Activated naive CD4-positive, alpha-beta T cell treated with anti-CD3 and anti-CD28 coated beads for 36 hours (primary cell): ENCODE measurements at regions not wholly inside any gene's neighbourhood (a gene's known extent, or its start where the extent isn't known, plus 50 kb on each side); places are given as distances from the start of the nearest gene placed in this dataset.
"Not testable (repeated sequence)": the region's sequence is repeated elsewhere in the genome, so short reads cannot be mapped to it uniquely, and the experiment has no call there.

Experiments
- CTCF ChIA-PET: fragments of 350-600 bp; sonication (Branson Sonifier 250); formaldehyde crosslinking; loops from one replicate; lab custom pipeline; 2021; ENCODE audit warnings: antibody characterized with exemption; lab: Charles Lee
- DNase-seq: peaks from one replicate; pipeline ENCODE4 v3.0.0-alpha.2; 2020
- H3K27ac Mint-ChIP-seq: one replicate; pipeline ENCODE4 v1.8.0; 2021; ENCODE audit warnings: mild to moderate bottlenecking, mixed read lengths
- H3K27me3 Mint-ChIP-seq: one replicate; pipeline ENCODE4 v1.8.0; 2021; ENCODE audit warnings: low read depth, mixed read lengths
- H3K36me3 Mint-ChIP-seq: one replicate; pipeline ENCODE4 v1.8.0; 2021; ENCODE audit warnings: low read depth, mixed read lengths
- H3K4me1 Mint-ChIP-seq: one replicate; pipeline ENCODE4 v1.8.0; 2021; ENCODE audit warnings: low read depth, mixed read lengths
- H3K4me3 Mint-ChIP-seq: one replicate; pipeline ENCODE4 v1.8.0; 2021; ENCODE audit warnings: mild to moderate bottlenecking, moderate library complexity, mixed read lengths
- H3K9me3 Mint-ChIP-seq: one replicate; pipeline ENCODE4 v1.8.0; 2021; ENCODE audit warnings: mixed read lengths
- intact Hi-C: fragments of 100-400 bp; cut with micrococcal nuclease; formaldehyde crosslinking; loops from one replicate; pipeline ENCODE4 v1.15.1; 2023

DNA sequence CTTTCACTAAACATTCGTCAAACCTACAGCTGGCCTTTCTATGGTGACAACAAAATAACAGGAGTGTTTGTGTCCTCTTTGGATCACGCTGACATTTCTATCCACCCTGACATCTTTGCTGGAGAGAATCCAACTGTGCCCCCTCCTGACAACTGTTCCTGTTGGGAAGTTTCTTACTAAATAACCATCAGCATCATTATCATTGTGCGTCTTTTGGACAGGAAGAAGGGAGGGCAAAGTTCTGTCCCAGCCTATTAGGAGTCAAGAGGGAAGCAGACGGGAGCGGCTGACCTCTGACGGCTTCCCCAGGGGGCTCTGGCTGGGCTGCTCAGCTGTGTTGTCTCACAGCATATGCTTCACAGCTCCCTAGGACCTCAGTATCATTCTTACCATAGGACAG lies 195.9 kb upstream of the SULF2 start:
- CTCF ChIA-PET: no interaction called here
- H3K27ac Mint-ChIP-seq: no peak overlapping the region

GRCh38 chr20:47980336-47981177 lies 195.3 kb upstream of the SULF2 start:
- Mint-ChIP-seq H3K4me3 (no peak overlapping the region), H3K27me3 (peaks cover 14% of the 10 kb centered on the region), H3K36me3 (no peaks in the 10 kb centered on the region), H3K4me1 (peaks cover 7% of the 10 kb centered on the region), H3K27ac (no peak overlapping the region), H3K9me3 (no peaks in the 10 kb centered on the region)
- CTCF ChIA-PET: no interaction called here
- intact Hi-C loops: no loop called here
- no peak for DNase-seq

More for the DNA sequence above, 195.9 kb upstream of the SULF2 start:
- Mint-ChIP-seq H3K4me3 (no peak overlapping the region), H3K4me1 (peaks cover 7% of the 10 kb centered on the region), H3K9me3 (no peaks in the 10 kb centered on the region), H3K36me3 (no peaks in the 10 kb centered on the region), H3K27me3 (peaks cover 14% of the 10 kb centered on the region)
- intact Hi-C loops: no loop called here
- no peak for DNase-seq

GRCh38 chr20:47979361-47980095 lies 194.2 kb upstream of the SULF2 start:
- DNase-seq, H3K9me3 Mint-ChIP-seq, H3K36me3 Mint-ChIP-seq, CTCF ChIA-PET, H3K4me3 Mint-ChIP-seq, H3K4me1 Mint-ChIP-seq, H3K27ac Mint-ChIP-seq: not testable (repeated sequence)
- peaks cover 14% of the 10 kb centered on the region for H3K27me3 Mint-ChIP-seq
- intact Hi-C loops: loop anchor here (10.0 kb wide), 1 partner anchor 645 kb away; no protein-coding TSS in a partner anchor

DNA sequence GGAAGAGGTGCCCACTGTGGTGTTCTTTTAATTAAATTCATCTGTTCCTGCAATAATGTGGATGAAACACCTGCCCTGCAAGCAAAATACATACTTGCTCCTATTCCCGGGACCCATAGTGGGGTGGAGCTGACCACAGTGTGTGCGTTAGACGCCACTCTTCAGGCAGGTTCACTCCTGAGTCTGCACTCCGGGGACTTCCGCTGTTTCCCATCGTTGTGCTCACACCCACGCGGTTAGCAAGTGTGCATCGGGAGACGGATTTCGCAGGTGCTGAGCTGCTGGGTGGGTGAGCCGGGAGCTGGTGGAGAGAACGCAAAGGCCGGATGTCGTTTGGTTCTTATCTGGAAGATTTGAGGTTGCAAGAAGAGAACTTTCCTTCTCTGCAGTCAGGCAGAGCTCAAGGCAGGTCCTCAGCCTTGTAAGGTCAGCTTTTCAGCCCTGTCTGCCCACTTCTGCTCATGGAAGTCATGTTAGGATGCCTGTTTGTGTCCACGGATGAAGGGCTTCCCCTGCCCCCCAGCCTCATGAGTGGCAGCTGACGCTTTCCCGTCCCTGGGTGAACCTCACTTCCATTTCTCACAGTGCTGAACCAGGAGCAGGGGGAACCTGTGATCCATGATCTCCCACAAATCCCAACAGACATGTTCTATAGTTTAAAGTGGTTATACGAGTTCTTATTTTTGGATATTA lies 193.3 kb upstream of the SULF2 start:
- H3K4me3 Mint-ChIP-seq, CTCF ChIA-PET: not testable (repeated sequence)
- intact Hi-C loops: loop anchor here (10.0 kb wide), 1 partner anchor 646 kb away; no protein-coding TSS in a partner anchor

GRCh38 chr20:47977789-47978252 lies 192.5 kb upstream of the SULF2 start:
- CTCF ChIA-PET, H3K4me3 Mint-ChIP-seq, DNase-seq, H3K4me1 Mint-ChIP-seq, H3K27ac Mint-ChIP-seq, H3K9me3 Mint-ChIP-seq, H3K36me3 Mint-ChIP-seq: not testable (repeated sequence)
- intact Hi-C loops: loop anchor here (10.0 kb wide), 1 partner anchor 647 kb away; no protein-coding TSS in a partner anchor
- peaks cover 17% of the 10 kb centered on the region for H3K27me3 Mint-ChIP-seq

More for the DNA sequence above, 193.3 kb upstream of the SULF2 start:
- H3K27me3 Mint-ChIP-seq: peaks cover 14% of the 10 kb centered on the region
- not testable (repeated sequence) for H3K4me1 Mint-ChIP-seq, DNase-seq, H3K9me3 Mint-ChIP-seq, H3K27ac Mint-ChIP-seq, H3K36me3 Mint-ChIP-seq

- not testable (repeated sequence) for H3K27ac Mint-ChIP-seq, H3K36me3 Mint-ChIP-seq, H3K4me1 Mint-ChIP-seq, H3K9me3 Mint-ChIP-seq, DNase-seq, H3K4me3 Mint-ChIP-seq
- H3K27me3 Mint-ChIP-seq: peaks cover 19% of the 10 kb centered on the region
- CTCF ChIA-PET: interaction anchor here (1.7 kb wide), 1 partner anchor 643 kb away, joined by 5 read pairs; no protein-coding TSS in a partner anchor
- intact Hi-C loops: loop anchor here (10.0 kb wide), 1 partner anchor 648 kb away; no protein-coding TSS in a partner anchor
These were observed 191.9 kb upstream of the SULF2 start for GRCh38 chr20:47977017-47977788.

DNA sequence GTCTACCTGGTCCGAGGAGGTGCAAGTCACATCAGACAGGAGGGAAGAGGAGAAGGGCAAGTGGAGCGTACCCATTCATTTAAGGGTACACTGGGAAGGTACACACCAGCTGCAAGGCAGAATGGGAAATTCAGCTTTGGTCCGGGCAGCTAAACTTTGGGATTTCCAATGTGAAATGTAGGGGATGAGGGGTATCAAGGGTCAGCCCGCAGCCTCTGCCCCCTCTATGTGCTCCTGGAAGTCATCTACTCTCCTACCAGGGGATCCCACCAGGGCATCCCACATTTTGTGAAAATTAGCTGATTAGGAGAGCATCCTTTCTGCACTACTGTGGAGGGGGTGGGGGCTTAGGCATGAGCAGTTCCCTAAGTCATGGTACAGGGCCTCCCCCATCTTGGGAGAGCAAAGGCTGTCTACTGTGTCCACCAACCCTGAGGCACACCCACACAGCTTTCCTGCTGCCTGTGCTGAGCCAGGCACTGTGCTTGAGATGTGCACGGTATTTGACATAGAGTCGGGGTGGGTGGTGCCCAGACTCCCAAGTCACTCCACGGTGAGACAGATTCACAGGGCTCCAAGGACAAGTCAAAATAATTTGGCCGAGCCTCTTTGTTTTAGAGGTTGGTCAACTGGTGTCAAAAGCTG lies 189.1 kb upstream of the SULF2 start:
- no peaks in the 10 kb centered on the region for H3K36me3 Mint-ChIP-seq
- intact Hi-C loops: loop anchor here (10.0 kb wide), 1 partner anchor 650 kb away; no protein-coding TSS in a partner anchor
- H3K4me3 Mint-ChIP-seq: no peak overlapping the region
- no peak for DNase-seq
- H3K27ac Mint-ChIP-seq: no peak overlapping the region
- peaks cover 7% of the 10 kb centered on the region for H3K4me1 Mint-ChIP-seq
- CTCF ChIA-PET: no interaction called here
- H3K27me3 Mint-ChIP-seq: peaks cover 19% of the 10 kb centered on the region
- no peaks in the 10 kb centered on the region for H3K9me3 Mint-ChIP-seq

DNA sequence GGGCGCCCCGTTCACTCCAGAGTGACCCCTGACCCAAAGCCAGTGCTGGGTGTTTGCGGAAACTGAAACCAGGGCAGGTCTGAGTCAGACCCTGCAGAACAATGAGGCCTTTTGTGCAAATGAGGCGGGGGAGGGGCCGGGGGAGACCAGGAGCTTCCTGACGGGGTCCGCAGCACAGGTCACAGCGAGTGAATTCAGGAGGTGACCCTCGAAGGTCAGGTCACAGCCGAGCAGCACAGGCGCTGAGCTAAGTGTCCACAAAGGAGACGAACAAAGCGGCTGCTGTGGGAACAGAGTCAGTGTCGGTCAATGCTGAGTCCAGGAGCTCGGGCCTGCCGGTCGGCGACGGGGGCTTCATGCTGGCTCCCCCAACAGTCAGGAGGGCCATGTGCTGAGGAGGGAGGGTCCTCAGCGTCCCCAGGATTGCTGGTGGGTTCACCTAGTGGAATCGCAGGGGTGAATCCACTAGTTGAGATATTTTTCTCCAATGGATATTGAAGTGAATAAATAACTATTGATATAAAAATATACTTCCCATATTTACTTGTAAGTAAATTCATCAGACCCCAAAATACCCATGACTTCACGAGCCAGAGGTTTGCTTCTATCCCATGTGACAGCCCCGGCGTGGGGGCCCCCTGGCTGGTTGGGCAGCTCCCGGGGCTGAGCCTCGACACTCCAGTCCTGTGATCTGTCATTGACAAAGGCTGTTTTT lies 188.4 kb upstream of the SULF2 start:
- Mint-ChIP-seq H3K27ac (no peak overlapping the region), H3K4me1 (peaks cover 7% of the 10 kb centered on the region), H3K9me3 (no peaks in the 10 kb centered on the region), H3K4me3 (no peak overlapping the region), H3K27me3 (peaks cover 15% of the 10 kb centered on the region), H3K36me3 (no peaks in the 10 kb centered on the region)
- CTCF ChIA-PET: no interaction called here
- intact Hi-C loops: loop anchor here (10.0 kb wide), 1 partner anchor 651 kb away; no protein-coding TSS in a partner anchor
- DNase-seq: no peak

GRCh38 chr20:47972916-47973309 lies 187.6 kb upstream of the SULF2 start:
- Mint-ChIP-seq H3K4me3 (no peak overlapping the region), H3K4me1 (peaks cover 6% of the 10 kb centered on the region), H3K27me3 (peaks cover 12% of the 10 kb centered on the region), H3K9me3 (no peaks in the 10 kb centered on the region), H3K36me3 (no peaks in the 10 kb centered on the region), H3K27ac (no peak overlapping the region)
- DNase-seq: no peak
- intact Hi-C loops: loop anchor here (10.0 kb wide), 1 partner anchor 652 kb away; no protein-coding TSS in a partner anchor
- CTCF ChIA-PET: no interaction called here

DNA sequence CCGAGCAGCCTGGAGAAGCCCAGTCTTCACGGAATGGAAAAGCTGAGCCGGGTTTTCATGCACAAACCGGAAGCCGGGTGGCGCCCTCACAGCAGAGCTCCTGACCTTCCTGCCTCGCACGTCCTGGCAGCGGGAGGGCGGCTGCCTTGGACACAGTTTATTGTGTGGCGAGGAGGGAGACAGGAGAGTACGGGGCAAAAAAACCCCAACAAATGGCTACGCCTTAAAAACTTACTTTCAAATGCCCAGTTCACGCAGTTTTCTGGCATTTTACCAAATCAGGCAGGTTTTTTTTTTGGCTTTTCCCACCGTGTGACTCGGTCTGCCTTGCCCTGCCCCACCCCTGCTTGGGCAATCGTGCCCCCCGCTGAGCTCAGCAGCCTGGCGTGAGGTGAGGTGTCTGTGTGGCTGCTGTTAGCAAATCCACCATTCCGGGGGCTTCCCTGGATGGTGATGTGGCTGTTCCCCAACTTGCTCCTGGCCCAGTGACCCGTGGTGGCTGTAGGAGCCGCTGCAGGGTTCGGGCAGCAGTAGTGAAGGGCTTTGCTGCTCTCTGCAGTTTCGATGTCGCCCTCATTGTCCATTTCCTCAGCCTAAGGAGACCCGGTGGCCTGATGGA lies 187.1 kb upstream of the SULF2 start:
- H3K27ac Mint-ChIP-seq, H3K27me3 Mint-ChIP-seq, H3K4me3 Mint-ChIP-seq, H3K9me3 Mint-ChIP-seq, CTCF ChIA-PET, H3K36me3 Mint-ChIP-seq, H3K4me1 Mint-ChIP-seq: not testable (repeated sequence)
- DNase-seq: peak; percentile 14
- intact Hi-C loops: loop anchor here (10.0 kb wide), 1 partner anchor 652 kb away; no protein-coding TSS in a partner anchor
